ENCODE measurements at regions not wholly inside any gene's neighbourhood (a gene's known extent, or its start where the extent isn't known, plus 50 kb on each side); places are given as distances from the start of the nearest gene placed in this dataset.
"Not testable (repeated sequence)": the region's sequence is repeated elsewhere in the genome, so short reads cannot be mapped to it uniquely, and the experiment has no call there.

DNA sequence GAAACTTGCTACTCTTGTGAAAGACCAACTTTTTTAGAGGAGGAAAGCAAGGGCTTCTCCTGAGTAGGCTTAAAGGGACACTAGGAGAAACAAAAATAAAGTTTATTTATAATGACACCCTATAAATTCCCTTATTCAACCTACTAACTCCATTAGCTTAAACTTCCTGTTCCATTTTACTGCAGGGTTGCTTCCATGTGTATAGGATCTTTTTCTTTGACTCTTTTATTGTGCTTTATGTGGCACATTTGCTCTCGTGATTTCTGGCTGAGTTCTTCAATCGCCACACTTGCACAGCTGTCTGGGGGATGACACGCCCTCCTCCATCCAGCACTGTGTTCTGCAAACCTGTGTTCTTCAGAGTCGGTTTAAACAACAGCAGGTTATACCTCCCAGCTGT is 225.7 kb upstream of the NPVF start:
- no peak for DNase-seq

DNA sequence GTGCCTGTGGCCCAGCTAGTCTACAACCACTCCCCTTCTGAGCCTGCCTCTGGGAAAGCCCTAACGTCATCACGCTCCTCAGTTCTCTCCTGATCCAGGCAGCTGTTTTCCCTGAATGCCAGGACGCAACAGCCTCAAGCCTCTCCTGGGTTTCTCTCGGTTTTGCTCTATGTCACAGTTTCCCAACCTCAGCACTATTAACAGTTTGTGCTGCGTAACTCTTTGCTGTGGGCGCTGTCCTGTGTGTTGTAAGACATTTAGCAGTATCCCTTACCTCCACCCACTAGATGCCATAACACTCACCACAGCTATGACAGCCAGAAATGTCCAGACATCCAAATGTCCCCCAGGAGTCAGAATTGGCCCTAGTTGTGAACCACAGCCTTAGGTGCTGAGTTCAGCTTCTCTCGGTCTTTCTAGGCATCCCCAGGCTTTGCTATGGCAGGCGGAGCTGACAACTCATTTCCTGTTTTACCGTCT is 226.3 kb upstream of the NPVF start:
- DNase-seq: no peak

- peak; percentile 46 for DNase-seq
These were observed 227.5 kb upstream of the NPVF start for GRCh38 chr7:25455683-25456251.

DNA sequence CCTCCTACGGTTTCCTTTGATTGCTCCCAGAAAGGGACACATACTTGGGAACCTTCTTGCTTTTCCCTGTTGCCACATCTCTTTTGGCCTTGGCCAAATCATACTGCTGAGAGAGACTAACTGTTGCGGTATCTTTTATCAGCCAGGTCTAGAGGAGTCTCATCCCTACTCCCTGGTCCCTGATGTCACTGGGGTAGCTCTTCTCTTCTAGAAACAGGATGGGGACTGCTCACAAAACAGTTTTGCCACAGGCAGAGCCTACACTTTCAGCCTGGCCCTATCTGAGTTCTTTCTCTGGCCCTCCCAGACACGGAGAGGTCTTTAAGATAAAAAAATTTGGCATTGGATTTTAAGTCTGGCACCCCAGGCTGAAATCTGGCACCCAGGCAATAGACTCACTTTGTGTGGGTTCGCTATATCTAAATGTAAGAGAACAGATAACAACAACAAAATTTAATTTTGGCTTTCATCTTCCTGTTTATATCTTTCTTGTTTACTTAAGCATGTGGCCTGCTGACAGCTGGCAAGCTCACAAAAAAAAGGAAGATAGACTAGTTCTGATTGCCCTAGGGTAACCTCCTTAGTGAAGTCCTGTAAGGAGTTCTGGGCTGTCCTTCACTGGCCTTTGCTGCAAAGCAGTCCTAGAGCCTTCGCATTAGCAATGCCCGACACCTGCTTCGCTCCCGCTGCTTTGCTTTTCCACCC is 228.3 kb upstream of the NPVF start:
- no peak for DNase-seq

GRCh38 chr7:25459057-25459456 is 230.8 kb upstream of the NPVF start:
- DNase-seq: no peak

DNA sequence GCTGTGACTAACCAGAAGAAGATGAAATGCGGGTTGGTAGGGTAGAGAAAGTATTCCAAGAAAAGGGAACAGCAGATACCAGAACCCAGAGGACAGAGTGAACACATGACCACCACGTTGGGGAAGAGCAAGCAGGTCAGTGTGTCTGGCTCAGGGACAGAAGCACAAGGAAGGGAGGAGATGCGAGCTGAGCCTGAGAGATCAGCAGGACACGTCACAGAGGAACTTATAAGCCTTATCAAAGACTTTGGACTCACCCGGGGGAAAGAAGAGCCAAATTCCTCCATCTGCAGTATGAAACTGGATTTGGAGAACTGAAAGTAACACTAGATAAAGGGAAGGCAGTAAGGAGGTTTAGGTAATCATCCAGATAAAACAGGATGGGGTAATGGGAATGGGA is 232.1 kb upstream of the NPVF start:
- no peak for DNase-seq

DNA sequence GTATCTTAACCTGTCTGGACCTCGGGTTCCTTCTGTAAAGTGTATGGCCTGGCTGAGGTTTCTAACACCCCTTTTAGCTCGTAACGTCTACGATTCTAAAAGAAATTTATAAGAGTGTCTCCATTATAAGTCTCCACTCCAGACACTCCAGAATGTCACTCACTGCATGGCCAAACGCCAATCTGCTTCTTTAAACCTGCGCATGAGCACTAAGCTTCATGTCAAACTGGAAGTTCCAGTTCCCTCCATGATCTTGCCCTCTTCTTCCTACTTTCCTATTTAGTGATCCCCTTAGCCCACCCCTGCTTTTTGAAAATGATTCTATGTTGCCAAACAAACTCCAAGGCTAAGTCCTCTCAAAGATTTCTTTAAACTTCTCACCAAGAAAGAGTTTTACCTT is 241.4 kb upstream of the NPVF start:
- DNase-seq: no peak

- no peak for DNase-seq
These were observed 248.7 kb upstream of the NPVF start for GRCh38 chr7:25476863-25477499.

DNA sequence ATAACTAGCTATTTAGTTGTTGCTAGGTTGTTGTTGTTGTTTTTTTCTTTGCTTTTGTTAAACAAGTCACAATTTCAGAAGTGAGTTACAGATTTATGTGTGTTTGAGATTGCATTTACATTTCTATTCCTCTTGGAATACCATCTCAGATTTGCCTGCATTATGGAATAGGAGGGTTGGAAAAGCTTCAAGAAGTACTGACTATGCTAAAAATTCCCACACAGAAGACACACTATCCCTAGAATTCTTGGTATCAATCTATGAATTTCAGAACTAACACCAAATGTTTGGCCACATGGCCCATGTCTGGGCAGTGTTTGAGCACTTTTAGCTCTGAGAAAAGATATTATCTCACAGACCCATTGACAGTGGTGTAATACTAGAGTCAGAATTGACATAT is 249.9 kb upstream of the NPVF start:
- not testable (repeated sequence) for DNase-seq

DNA sequence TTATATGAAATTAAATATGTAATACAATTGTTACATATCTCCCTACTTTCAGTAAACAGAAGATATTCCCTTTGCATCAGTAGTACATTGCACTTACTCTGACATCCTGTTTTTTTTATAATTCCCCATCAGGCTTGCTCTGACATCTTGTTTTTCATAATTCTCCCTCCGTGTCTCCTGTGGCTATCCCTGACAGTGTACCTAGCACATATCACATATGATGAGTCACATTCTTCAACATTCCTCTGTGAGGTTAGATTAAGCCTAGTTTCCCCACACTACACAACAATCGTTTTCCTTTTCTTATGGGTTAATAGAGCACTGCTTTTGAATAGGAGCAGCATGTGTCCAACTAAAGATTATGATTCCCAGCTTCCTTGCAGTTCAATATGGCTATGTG is 250.6 kb upstream of the NPVF start:
- no peak for DNase-seq

GRCh38 chr7:25481891-25482290 is 253.6 kb upstream of the NPVF start:
- DNase-seq: no peak

DNA sequence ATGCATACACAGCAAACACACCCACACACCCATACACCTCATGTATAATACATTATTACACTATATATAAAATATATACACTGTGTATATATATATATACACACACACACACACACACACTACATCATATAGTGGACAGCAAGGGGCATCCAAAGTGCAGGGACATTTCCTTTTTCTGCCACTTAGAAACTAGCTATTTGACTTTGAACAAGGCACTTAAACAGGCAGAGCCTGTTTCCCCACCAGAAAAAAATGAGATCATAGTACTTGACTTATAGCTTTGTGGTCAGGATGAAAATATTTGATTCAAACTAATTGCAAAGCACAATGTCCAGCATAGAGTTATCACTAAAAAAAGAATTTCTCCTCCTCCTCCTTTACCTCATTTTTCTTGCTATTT is 254.3 kb upstream of the NPVF start:
- no peak for DNase-seq

GRCh38 chr7:25485026-25485425 is 256.7 kb upstream of the NPVF start:
- peak; percentile 35 for DNase-seq

- DNase-seq: no peak
These were observed 258.4 kb upstream of the NPVF start for GRCh38 chr7:25486656-25487055.

- DNase-seq: no peak
These were observed 265.6 kb upstream of the NPVF start for GRCh38 chr7:25493805-25494366.

- no peak for DNase-seq
These were observed 266.6 kb upstream of the NPVF start for GRCh38 chr7:25494896-25495295.

DNA sequence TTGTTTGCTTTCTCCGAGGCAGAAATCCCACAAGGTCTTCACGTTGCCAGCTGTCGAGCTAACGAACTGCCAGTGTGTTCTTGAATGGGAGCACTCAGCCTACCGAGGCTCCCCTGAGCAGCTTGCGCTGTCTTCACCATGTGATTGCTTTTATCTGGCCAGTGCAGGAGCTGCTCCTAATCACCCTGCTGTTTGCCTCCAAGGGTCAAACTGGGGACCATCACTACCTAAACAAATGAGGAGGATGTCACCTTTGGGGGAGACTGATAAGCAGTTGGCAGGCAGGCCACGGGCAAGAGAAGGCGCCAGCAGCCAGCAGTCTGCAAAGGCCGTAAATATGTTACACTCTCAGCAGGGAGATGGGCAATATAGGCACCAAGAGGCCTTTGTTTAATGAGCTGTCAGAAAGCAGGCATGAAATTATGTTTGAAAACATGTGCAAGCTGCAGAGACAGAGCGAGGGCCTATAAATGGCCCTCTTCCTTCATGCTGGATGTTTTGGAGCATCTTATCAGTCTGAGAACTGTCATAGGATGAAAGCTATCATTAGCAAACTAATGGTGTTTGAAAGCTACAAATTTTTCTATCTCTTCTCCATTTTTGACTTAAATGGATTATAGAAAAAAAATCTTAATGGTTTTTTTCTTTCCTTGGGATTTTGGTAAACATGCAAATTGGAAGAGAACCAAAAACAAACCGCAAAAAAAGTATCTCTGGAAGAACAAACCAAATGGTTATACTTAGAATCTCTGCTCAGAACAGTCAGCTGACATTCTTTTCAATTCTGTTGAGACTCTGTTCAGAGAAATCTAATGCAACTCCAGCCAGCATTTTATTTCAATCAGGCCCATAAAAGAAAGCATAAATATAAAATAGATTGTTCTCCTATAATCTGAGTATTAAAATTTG is 267.3 kb upstream of the NPVF start:
- no peak for DNase-seq

DNA sequence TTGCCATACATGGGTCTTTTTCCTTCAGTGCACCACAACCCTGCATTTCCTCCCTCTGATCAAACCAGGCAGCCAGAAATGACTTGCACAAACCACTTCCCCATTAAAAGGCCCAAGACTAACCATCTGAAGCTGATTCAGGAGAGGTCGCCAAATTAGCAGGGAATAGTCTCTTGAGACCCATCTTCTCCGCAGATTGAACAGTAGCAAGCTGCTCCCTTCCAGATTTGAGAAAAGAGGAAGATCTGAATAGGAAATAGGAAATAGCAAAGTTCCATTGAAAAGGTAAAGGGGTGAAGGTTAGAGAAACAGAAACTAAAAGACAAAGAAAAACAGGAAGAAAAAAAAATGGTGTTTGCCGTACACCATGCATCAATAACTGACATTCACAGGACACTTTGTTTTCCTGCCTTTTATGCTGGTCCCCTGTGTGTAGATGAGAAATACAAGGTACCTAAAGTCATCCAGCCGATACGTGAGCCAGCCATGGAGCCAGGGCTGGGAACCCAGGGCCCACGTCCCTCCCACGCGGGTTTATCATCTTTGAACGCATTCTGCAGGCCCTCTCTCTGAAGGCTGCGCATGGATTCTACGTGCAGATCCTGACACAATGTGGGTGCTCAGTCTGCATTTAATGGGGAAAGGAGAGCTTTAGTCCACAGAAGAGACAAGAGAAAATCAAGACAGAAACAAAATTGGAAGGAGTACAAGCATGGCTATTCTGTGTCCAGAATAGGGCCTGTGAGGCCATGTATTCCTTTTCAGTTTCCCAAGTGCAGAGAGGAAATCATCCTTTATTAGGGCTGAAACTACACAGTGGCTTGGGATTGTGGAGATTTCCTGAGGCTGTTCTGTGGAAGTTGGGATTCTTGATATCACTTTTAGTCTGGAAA is 268.4 kb upstream of the NPVF start:
- no peak for DNase-seq

DNA sequence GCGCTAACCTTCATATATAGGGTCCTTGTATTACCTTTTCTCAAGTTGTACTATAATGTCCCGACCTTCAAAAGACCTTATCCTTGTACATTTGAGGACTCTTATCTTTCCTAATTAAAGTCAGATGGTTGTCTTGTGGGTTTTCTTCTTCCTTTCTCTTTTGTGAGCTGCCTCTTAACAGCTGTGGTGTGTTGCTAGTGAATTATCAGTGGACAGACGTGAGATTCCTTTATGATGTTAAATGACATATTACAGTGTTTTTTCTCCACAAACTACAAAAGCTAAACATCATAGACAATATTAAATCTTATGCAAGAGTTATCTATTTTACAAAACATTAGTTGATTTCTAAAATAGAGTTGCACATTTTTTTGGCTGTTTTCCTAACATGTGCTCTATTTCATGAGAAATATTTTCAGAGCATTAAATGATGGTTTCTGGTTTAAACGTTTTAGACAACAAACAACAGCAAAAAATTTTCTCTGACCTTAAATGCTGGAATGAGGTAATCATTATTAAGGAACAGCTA is 272.2 kb upstream of the NPVF start:
- DNase-seq: peak; percentile 46

GRCh38 chr7:25503306-25503705 is 275.0 kb upstream of the NPVF start:
- no peak for DNase-seq

Measured in renal pelvis (tissue), 1 donor.